ENCODE measurements at regions not wholly inside any gene's neighbourhood (a gene's known extent, or its start where the extent isn't known, plus 50 kb on each side); places are given as distances from the start of the nearest gene placed in this dataset.

DNA sequence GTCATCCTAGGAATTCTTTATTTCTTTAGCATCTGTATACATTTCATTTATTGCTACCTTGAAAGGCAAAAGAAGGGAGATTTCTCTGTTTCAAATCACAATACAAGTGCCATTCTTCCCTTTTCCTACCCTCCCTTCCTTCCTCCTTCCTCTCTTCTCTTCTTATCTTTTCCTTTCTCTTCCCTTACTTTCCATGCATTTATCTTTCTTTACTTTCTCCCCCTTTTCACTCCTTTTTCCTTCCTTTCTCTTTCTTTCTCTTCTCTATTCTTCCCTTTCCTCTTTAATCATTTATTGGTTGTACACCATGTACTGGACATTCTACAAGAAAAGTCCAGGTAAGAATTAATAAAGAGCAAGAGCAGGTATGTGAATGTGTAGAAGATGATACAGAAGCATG is 251.0 kb upstream of the PEX5L start:
- Histone ChIP-seq H3K4me2 (ENCODE audit: low read length) (no peak overlapping the region), H3K4me3 (ENCODE audit: low read length) (no peak overlapping the region), H3K27me3 (ENCODE audit: control insufficient read depth, insufficient read depth, low read length) (no peaks in the 10 kb centered on the region), H3K9ac (ENCODE audit: low read depth, low read length) (no peak overlapping the region), H3K36me3 (ENCODE audit: insufficient read depth, low read length) (no peaks in the 10 kb centered on the region), H3K4me1 (ENCODE audit: control insufficient read depth, insufficient read depth, low read length) (peaks cover 14% of the 10 kb centered on the region), H3K9me3 (replicated peaks; ENCODE audit: low read length) (no peaks in the 10 kb centered on the region)

- Histone ChIP-seq H3K27me3 (ENCODE audit: control insufficient read depth, insufficient read depth, low read length) (no peaks in the 10 kb centered on the region), H3K4me2 (ENCODE audit: low read length) (no peak overlapping the region), H3K4me1 (ENCODE audit: control insufficient read depth, insufficient read depth, low read length) (peaks cover 14% of the 10 kb centered on the region), H3K4me3 (ENCODE audit: low read length) (no peak overlapping the region), H3K9ac (ENCODE audit: low read depth, low read length) (no peak overlapping the region), H3K9me3 (replicated peaks; ENCODE audit: low read length) (no peaks in the 10 kb centered on the region), H3K36me3 (ENCODE audit: insufficient read depth, low read length) (no peaks in the 10 kb centered on the region)
Measured at GRCh38 chr3:180288816-180289215, 252.1 kb upstream of the PEX5L start.

DNA sequence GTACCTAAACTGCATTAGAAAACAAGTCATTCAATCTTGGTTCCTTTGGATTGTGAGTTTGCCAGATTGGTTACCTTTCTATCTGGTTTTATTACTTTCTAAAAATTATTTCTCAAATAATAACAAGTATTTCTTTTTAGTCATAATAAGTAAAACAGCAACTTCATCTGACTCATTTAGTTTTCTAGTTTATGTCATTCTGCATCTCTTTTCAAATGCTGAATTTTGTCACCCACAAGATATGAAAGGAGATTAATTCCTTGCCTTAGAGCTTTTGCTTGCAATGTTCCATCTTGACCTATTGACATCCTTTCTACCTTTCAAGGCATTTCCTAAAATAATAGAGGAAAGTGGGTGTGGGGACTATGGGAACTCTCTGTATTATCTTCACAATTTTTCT is 253.6 kb upstream of the PEX5L start:
- Histone ChIP-seq H3K9me3 (replicated peaks; ENCODE audit: low read length) (no peaks in the 10 kb centered on the region), H3K36me3 (ENCODE audit: insufficient read depth, low read length) (no peaks in the 10 kb centered on the region), H3K27me3 (ENCODE audit: control insufficient read depth, insufficient read depth, low read length) (no peaks in the 10 kb centered on the region), H3K4me1 (ENCODE audit: control insufficient read depth, insufficient read depth, low read length) (peaks cover under 1% of the 10 kb centered on the region), H3K4me3 (ENCODE audit: low read length) (no peak overlapping the region), H3K4me2 (ENCODE audit: low read length) (no peak overlapping the region), H3K9ac (ENCODE audit: low read depth, low read length) (no peak overlapping the region)

- H3K4me3 ChIP-seq (ENCODE audit: low read length) = no peak overlapping the region
- H3K4me2 ChIP-seq (ENCODE audit: low read length) = no peak overlapping the region
- no peaks in the 10 kb centered on the region for H3K27me3 ChIP-seq (ENCODE audit: control insufficient read depth, insufficient read depth, low read length)
- no peaks in the 10 kb centered on the region for H3K9me3 ChIP-seq (replicated peaks; ENCODE audit: low read length)
- H3K4me1 ChIP-seq (ENCODE audit: control insufficient read depth, insufficient read depth, low read length) = no peaks in the 10 kb centered on the region
- H3K9ac ChIP-seq (ENCODE audit: low read depth, low read length) = no peak overlapping the region
- no peaks in the 10 kb centered on the region for H3K36me3 ChIP-seq (ENCODE audit: insufficient read depth, low read length)
Measured at GRCh38 chr3:180294282-180295027, 257.7 kb upstream of the PEX5L start.

GRCh38 chr3:180295811-180296210 is 259.1 kb upstream of the PEX5L start:
- Histone ChIP-seq H3K27me3 (ENCODE audit: control insufficient read depth, insufficient read depth, low read length) (no peaks in the 10 kb centered on the region), H3K4me2 (ENCODE audit: low read length) (no peak overlapping the region)

GRCh38 chr3:180296971-180297370 is 260.2 kb upstream of the PEX5L start:
- Histone ChIP-seq H3K4me3 (ENCODE audit: low read length) (no peak overlapping the region), H3K27me3 (ENCODE audit: control insufficient read depth, insufficient read depth, low read length) (no peaks in the 10 kb centered on the region), H3K9me3 (replicated peaks; ENCODE audit: low read length) (no peaks in the 10 kb centered on the region), H3K4me2 (ENCODE audit: low read length) (no peak overlapping the region), H3K36me3 (ENCODE audit: insufficient read depth, low read length) (no peaks in the 10 kb centered on the region), H3K4me1 (ENCODE audit: control insufficient read depth, insufficient read depth, low read length) (no peaks in the 10 kb centered on the region), H3K9ac (ENCODE audit: low read depth, low read length) (no peak overlapping the region)

More at GRCh38 chr3:180295811-180296210, 259.1 kb upstream of the PEX5L start:
- no peaks in the 10 kb centered on the region for H3K9me3 ChIP-seq (replicated peaks; ENCODE audit: low read length)
- H3K4me1 ChIP-seq (ENCODE audit: control insufficient read depth, insufficient read depth, low read length) = no peaks in the 10 kb centered on the region
- H3K9ac ChIP-seq (ENCODE audit: low read depth, low read length) = no peak overlapping the region
- H3K36me3 ChIP-seq (ENCODE audit: insufficient read depth, low read length) = no peaks in the 10 kb centered on the region
- H3K4me3 ChIP-seq (ENCODE audit: low read length) = no peak overlapping the region

- Histone ChIP-seq H3K4me2 (ENCODE audit: low read length) (peak overlapping the region; percentile 13), H3K27me3 (ENCODE audit: control insufficient read depth, insufficient read depth, low read length) (no peaks in the 10 kb centered on the region), H3K36me3 (ENCODE audit: insufficient read depth, low read length) (no peaks in the 10 kb centered on the region), H3K9ac (ENCODE audit: low read depth, low read length) (no peak overlapping the region), H3K9me3 (replicated peaks; ENCODE audit: low read length) (no peaks in the 10 kb centered on the region), H3K4me1 (ENCODE audit: control insufficient read depth, insufficient read depth, low read length) (peaks cover 17% of the 10 kb centered on the region), H3K4me3 (ENCODE audit: low read length) (no peak overlapping the region)
Measured at GRCh38 chr3:180306155-180306554, 269.4 kb upstream of the PEX5L start.

GRCh38 chr3:180306691-180307090 is 270.0 kb upstream of the PEX5L start:
- Histone ChIP-seq H3K36me3 (ENCODE audit: insufficient read depth, low read length) (no peaks in the 10 kb centered on the region), H3K4me1 (ENCODE audit: control insufficient read depth, insufficient read depth, low read length) (peaks cover 20% of the 10 kb centered on the region), H3K9ac (ENCODE audit: low read depth, low read length) (no peak overlapping the region), H3K4me3 (ENCODE audit: low read length) (no peak overlapping the region), H3K4me2 (ENCODE audit: low read length) (peak overlapping the region; percentile 13), H3K27me3 (ENCODE audit: control insufficient read depth, insufficient read depth, low read length) (no peaks in the 10 kb centered on the region), H3K9me3 (replicated peaks; ENCODE audit: low read length) (no peaks in the 10 kb centered on the region)

GRCh38 chr3:180311242-180311641 is 274.5 kb upstream of the PEX5L start:
- H3K27me3 ChIP-seq (ENCODE audit: control insufficient read depth, insufficient read depth, low read length) = no peaks in the 10 kb centered on the region
- no peak overlapping the region for H3K9ac ChIP-seq (ENCODE audit: low read depth, low read length)
- no peaks in the 10 kb centered on the region for H3K9me3 ChIP-seq (replicated peaks; ENCODE audit: low read length)
- no peaks in the 10 kb centered on the region for H3K36me3 ChIP-seq (ENCODE audit: insufficient read depth, low read length)
- H3K4me3 ChIP-seq (ENCODE audit: low read length) = no peak overlapping the region
- no peak overlapping the region for H3K4me2 ChIP-seq (ENCODE audit: low read length)
- H3K4me1 ChIP-seq (ENCODE audit: control insufficient read depth, insufficient read depth, low read length) = peaks cover 18% of the 10 kb centered on the region

DNA sequence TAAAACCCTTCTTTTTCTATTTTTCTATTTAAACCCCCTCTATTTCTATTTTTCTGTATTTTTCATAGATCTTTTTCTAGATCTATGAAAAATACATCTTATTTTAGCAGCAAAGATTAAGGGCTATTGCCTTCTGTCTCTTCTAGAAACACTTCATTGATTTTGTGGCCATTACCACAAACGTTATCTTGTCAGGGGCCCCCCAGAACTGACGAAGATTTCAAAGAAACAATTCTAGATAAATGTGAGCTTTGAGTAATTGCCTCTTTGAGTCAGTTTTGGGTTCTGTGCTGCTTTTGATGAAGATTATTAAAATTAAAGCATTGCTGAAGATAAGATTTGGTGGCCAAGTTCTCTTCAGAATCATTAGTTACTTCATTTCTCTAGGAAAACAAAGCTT is 279.6 kb upstream of the PEX5L start:
- Histone ChIP-seq H3K4me3 (ENCODE audit: low read length) (no peak overlapping the region), H3K36me3 (ENCODE audit: insufficient read depth, low read length) (no peaks in the 10 kb centered on the region), H3K4me2 (ENCODE audit: low read length) (no peak overlapping the region), H3K9me3 (replicated peaks; ENCODE audit: low read length) (no peaks in the 10 kb centered on the region), H3K4me1 (ENCODE audit: control insufficient read depth, insufficient read depth, low read length) (peaks cover 21% of the 10 kb centered on the region), H3K9ac (ENCODE audit: low read depth, low read length) (no peak overlapping the region), H3K27me3 (ENCODE audit: control insufficient read depth, insufficient read depth, low read length) (no peaks in the 10 kb centered on the region)

- Histone ChIP-seq H3K4me1 (ENCODE audit: control insufficient read depth, insufficient read depth, low read length) (peaks cover 20% of the 10 kb centered on the region), H3K27me3 (ENCODE audit: control insufficient read depth, insufficient read depth, low read length) (no peaks in the 10 kb centered on the region), H3K9me3 (replicated peaks; ENCODE audit: low read length) (no peaks in the 10 kb centered on the region), H3K4me3 (ENCODE audit: low read length) (no peak overlapping the region), H3K4me2 (ENCODE audit: low read length) (no peak overlapping the region), H3K36me3 (ENCODE audit: insufficient read depth, low read length) (no peaks in the 10 kb centered on the region), H3K9ac (ENCODE audit: low read depth, low read length) (no peak overlapping the region)
Measured at GRCh38 chr3:180319461-180319860, 282.5 kb upstream of the TTC14 start.

DNA sequence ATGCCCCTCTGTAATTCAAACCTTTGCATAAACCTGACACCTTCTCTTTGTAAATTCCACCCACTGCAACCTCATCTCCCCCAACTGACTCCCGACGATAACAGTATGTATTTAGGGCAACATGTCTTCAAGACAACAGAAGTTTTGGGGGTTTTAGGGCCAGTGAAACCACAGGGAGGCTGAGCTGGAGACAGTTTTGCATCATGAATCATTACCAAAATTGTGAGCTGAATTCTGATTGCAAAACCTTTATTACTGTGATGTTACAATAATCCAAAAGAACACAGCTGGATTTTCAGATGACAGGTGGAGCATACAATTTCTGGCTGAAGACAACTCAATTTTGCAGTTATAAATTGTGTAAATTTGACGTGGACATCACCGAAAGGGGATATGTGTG is 281.3 kb upstream of the TTC14 start:
- Histone ChIP-seq H3K4me2 (ENCODE audit: low read length) (no peak overlapping the region), H3K4me1 (ENCODE audit: control insufficient read depth, insufficient read depth, low read length) (peaks cover 20% of the 10 kb centered on the region), H3K27me3 (ENCODE audit: control insufficient read depth, insufficient read depth, low read length) (no peaks in the 10 kb centered on the region), H3K9me3 (replicated peaks; ENCODE audit: low read length) (no peaks in the 10 kb centered on the region), H3K4me3 (ENCODE audit: low read length) (no peak overlapping the region), H3K9ac (ENCODE audit: low read depth, low read length) (no peak overlapping the region), H3K36me3 (ENCODE audit: insufficient read depth, low read length) (no peaks in the 10 kb centered on the region)

Measured in skeletal muscle satellite cell (primary cell).